OCI-M1 (cell line): ENCODE measurements at regions not wholly inside any gene's neighbourhood (a gene's known extent, or its start where the extent isn't known, plus 50 kb on each side); places are given as distances from the start of the nearest gene placed in this dataset.
A peak's percentile ranks its signal among the peaks of the same experiment; 100 is the strongest.

Experiments
- DNase-seq: peaks from one replicate; lab custom pipeline; 2025; lab: John Stamatoyannopoulos, UW

DNA sequence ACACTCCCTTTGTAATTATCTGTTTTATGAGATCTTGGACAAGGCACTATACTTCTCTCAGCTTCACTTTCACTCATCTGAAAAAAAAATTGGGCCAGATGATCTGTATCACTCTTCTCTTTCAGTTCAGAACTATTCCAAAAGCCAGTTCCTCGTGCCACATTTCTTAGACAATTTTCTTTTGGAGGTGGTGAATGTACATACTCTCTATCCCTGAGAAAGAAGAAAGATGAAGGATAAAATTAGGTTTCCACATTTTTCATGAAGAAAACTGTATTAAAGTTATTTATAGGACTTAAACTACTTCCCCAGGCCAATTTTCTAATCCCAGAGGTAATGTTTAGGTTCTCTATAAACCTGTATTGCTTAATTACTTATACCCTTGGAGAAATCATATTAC, 171.6 kb downstream of the SLC6A15 start:
- DNase-seq = no peak

DNA sequence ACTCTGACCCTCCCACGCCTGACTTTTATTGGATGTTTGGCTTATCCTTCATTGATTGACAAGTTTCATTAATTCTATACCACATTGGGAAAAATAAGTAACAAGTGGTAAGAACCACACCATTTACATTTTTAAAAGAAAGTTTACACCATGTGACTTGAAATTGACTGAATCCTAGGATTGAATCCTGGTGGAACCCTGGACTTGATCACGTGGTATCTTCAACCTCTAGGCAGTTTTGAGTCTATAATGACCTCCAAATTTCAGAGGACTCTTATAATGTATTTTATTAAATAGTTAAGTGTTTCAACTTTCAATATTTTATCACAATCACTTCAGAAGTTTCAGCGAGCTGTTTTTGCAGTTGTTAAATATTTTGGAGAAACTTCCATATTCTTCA, 172.0 kb downstream of the SLC6A15 start:
- DNase-seq = no peak

- no peak for DNase-seq
These were observed 174.1 kb downstream of the SLC6A15 start for GRCh38 chr12:84738481-84738972.

DNA sequence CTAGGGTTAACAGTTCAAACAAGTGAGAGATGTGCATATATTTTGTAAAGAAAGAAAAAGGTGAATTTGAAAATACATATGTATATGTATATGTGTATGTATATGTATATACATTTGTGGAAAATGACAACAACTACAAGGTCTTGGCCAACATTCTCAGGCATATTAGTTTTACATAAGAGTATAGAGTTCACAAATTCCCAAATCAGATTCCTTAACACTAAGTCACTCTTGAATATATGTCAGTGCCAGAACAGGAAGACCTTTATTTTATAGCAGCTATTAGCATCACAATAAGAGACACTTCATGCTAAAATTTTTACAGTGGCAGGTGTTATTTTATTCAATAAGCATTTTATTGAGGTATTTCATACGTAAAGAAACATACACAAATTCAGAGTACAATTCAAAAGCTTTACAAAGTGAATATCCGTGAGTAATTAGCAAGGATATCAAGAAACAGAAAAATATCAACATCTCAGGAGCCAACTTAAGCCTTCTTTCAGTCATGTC, 179.7 kb downstream of the SLC6A15 start:
- no peak for DNase-seq

- no peak for DNase-seq
These were observed 181.9 kb downstream of the SLC6A15 start for GRCh38 chr12:84730561-84731162.

- DNase-seq = peak; percentile 90
These were observed 184.6 kb downstream of the SLC6A15 start for GRCh38 chr12:84727961-84728360.

GRCh38 chr12:84726780-84727179, 185.8 kb downstream of the SLC6A15 start:
- DNase-seq = no peak

DNA sequence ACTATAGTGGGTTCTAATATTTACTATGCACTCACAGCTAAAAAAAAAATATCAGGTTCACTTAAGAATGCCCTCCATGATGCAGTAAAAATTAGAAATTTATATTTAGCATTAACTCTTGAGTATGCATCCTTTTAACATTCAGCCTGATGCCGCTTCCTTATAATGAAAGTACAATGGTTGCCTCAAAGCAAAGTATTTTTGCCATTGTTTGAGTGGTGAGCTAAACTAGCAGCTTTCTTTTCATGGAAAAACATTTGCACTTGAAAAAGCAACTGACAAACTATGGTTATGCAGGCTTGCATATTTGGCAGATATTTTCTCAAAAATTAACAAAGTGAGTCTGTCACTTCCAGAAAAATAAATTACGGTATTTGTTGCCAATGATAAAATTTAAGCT, 188.6 kb downstream of the SLC6A15 start:
- no peak for DNase-seq

DNA sequence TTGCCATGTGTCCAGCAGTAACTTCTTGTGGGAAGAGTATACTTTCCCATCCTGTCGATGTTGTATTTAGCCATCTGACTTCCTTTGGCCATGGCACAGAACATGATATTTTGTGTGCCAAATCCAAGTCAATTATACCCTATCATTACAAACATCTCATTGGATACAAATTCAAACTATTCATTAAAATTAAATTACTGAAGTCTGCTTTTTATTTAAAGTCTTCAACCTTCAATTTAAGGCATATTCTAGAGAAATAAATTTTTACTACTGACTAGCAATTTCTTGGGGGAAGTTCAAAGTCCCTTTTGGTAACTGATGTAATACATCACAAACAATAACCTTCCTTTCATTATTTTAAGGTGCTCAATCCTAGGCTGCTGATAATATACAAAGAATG, 192.6 kb downstream of the SLC6A15 start:
- DNase-seq = no peak

GRCh38 chr12:84718906-84719305, 193.7 kb downstream of the SLC6A15 start:
- DNase-seq = no peak

- no peak for DNase-seq
These were observed 199.9 kb downstream of the SLC6A15 start for GRCh38 chr12:84712747-84713146.

DNA sequence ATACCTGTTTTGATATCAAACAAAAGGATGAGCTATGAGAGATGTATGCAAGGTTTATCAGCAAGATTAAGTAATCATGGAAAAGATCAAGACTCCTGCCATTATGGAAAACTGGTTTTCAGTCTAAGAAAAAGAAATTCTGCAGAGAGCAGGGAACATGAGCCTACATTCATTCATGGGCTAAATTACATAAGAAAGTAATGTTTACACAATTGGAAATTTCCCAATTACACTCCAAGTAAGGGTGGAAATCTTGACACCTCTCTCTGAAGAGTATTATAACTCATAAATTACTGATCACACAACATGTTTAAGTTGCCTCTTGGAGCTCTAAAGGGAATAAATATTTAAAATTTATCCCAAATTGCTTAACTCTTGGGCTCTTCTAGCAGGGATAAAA, 206.2 kb downstream of the SLC6A15 start:
- DNase-seq = no peak

GRCh38 chr12:84704856-84705255, 207.7 kb downstream of the SLC6A15 start:
- no peak for DNase-seq

DNA sequence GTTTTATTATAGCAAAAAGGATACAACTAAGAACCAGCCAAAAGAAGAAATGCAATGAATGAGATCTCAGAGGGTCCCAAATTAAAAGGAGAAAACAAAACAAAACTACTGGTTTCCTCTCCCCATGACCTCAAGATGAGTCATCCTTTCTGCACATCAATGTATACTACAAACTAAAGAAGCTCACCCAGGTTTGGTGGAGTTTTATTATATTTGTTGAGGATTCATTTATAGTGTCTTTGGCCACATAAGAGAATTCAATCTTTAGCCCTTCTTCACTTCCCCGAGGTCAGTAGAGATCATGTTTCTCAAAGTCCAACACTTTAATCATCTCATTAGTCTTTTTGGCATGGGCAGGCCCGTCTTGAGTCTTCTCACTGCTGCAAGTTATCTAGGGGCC, 210.6 kb downstream of the SLC6A15 start:
- DNase-seq = no peak

DNA sequence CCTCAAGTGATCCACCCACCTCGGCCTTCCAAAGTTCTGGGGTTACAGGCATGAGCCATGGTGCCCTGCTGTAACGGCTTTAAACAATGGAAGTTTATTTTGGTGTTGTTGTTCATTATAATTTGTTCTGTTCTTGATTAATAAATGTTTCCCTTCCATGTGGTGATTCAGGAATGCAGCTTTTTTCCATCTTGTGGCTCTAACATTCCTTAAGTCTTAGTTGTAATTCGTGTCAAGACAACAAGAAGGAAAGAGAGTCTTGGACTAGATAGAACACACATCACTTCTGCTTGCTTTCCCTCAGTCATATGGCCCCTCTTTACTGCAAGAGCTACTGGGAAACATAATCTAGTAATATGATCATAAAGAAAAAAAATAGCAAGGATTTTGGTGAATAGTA, 211.6 kb downstream of the SLC6A15 start:
- DNase-seq = no peak

DNA sequence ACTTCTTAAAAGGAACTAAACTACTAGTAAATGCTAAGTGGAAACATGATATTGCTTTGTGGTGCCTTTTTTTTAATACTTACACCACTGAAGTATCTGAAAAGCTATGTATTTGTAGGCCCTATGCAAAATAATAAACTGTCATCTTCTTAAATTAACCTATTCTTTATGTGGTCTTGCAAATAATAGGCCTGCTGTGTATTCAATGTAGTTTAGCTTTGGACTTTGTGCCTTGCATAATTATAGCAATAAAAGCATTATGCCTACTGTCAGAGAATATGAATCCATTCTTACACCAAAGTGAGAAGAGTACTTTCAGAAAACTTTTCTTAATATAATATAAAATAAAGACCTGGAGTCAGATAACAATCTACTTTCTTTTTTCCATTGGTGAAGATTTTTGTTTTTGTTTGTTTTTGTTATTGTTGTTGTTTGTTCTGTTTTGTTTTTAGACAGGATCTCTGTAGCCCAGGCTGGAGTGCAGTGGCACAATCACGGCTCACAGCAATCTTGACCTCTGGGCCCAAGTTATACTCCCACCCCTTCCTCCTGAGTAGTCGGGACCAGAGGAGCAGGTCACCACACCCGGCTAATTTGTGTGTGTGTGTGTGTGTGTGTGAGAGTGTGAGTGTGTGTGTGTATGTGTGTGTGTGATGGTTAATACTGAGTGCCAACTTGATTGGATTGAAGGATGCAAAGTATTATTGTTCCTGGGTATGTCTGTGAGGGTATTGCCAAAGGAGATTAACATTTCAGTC, 213.8 kb downstream of the SLC6A15 start:
- DNase-seq = no peak

- DNase-seq = no peak
These were observed 215.6 kb downstream of the SLC6A15 start for GRCh38 chr12:84696908-84697540.

- DNase-seq = no peak
These were observed 216.3 kb downstream of the SLC6A15 start for GRCh38 chr12:84696281-84696680.

- no peak for DNase-seq
These were observed 218.5 kb downstream of the SLC6A15 start for GRCh38 chr12:84694116-84694515.

- DNase-seq = no peak
These were observed 220.5 kb downstream of the SLC6A15 start for GRCh38 chr12:84692071-84692470.

DNA sequence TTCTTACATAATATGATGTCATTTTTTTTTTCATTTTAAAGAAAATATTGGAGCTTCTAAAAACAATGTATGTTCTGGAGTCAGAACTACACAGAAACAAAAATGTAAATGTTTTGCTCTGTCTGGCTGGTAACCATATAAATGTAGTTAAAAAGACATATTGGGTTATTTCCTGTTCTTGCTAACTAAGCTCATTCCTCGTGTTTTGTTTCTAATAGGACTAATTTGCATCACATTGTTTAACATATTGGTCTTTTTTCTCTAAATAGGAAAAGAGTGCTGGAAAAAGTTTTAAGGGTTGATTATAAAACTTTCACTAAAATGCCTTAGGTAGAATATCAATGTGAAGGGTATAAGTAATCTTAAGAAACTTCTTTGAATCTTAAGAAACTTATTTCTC, 221.3 kb downstream of the SLC6A15 start:
- DNase-seq = no peak

GRCh38 chr12:84689638-84690037, 223.0 kb downstream of the SLC6A15 start:
- DNase-seq = no peak

- no peak for DNase-seq
These were observed 227.2 kb downstream of the SLC6A15 start for GRCh38 chr12:84685379-84685778.
